H9 (cell line): ENCODE measurements at regions not wholly inside any gene's neighbourhood (a gene's known extent, or its start where the extent isn't known, plus 50 kb on each side); places are given as distances from the start of the nearest gene placed in this dataset.

ENCODE experiments used
- DNase-seq: peaks from one replicate; pipeline ENCODE4 v3.0.0-alpha.2; 2017
- H2AFZ ChIP-seq: one replicate; pipeline ENCODE4 v1.6.1; 2013; ENCODE audit warnings: mild to moderate bottlenecking, low read length, control low read depth, moderate library complexity
- H2AK5ac ChIP-seq: 2 replicates; pipeline ENCODE4 v1.6.1; 2013; ENCODE audit warnings: low read length, control low read depth, mixed read lengths; ENCODE audit not compliant: insufficient read length
- H2BK120ac ChIP-seq: one replicate; pipeline ENCODE4 v1.6.1; 2013; ENCODE audit warnings: low read depth, mild to moderate bottlenecking, low read length, control low read depth, inconsistent platforms; ENCODE audit not compliant: poor library complexity, severe bottlenecking
- H2BK12ac ChIP-seq: 2 replicates; pipeline ENCODE4 v1.6.1; 2013; ENCODE audit warnings: low read length, control low read depth, mixed read lengths, low read depth; ENCODE audit not compliant: insufficient read length
- H2BK15ac ChIP-seq: 2 replicates; pipeline ENCODE4 v1.6.1; 2013; ENCODE audit warnings: low read depth, low read length, control low read depth
- H2BK20ac ChIP-seq: one replicate; pipeline ENCODE4 v1.6.1; 2013; ENCODE audit warnings: low read depth, mild to moderate bottlenecking, low read length, control low read depth, inconsistent platforms; ENCODE audit not compliant: poor library complexity, severe bottlenecking
- H2BK5ac ChIP-seq: 2 replicates; pipeline ENCODE4 v1.6.1; 2013; ENCODE audit warnings: low read length, control low read depth, mixed read lengths; ENCODE audit not compliant: insufficient read length
- H3K14ac ChIP-seq: 2 replicates; pipeline ENCODE4 v1.6.1; 2013; ENCODE audit warnings: low read length, control low read depth; ENCODE audit not compliant: insufficient read depth
- H3K18ac ChIP-seq: 2 replicates; pipeline ENCODE4 v1.6.1; 2013; ENCODE audit warnings: low read depth, mild to moderate bottlenecking, mixed read lengths, low read length, control low read depth; ENCODE audit not compliant: insufficient read length
- H3K23ac ChIP-seq: 2 replicates; pipeline ENCODE4 v1.6.1; 2013; ENCODE audit warnings: low read length, control low read depth, mixed read lengths, low read depth; ENCODE audit not compliant: insufficient read length
- H3K23me2 ChIP-seq: 2 replicates; pipeline ENCODE4 v1.6.1; 2013; ENCODE audit warnings: low read depth, mild to moderate bottlenecking, mixed read lengths, low read length, control low read depth; ENCODE audit not compliant: insufficient read length, poor library complexity, severe bottlenecking
- H3K27ac ChIP-seq: 2 replicates; pipeline ENCODE4 v1.5.1; 2013; ENCODE audit warnings: low read length, control low read depth, mixed read lengths, low read depth; ENCODE audit not compliant: insufficient read length
- H3K27me3 ChIP-seq: 2 replicates; pipeline ENCODE4 v1.6.1; 2013; ENCODE audit warnings: low read length, control low read depth, inconsistent platforms; ENCODE audit not compliant: insufficient read depth
- H3K4ac ChIP-seq: 2 replicates; pipeline ENCODE4 v1.6.1; 2013; ENCODE audit warnings: low read depth, mild to moderate bottlenecking, control low read depth, inconsistent platforms, low read length, moderate library complexity
- H3K4me1 ChIP-seq: 2 replicates; pipeline ENCODE4 v1.6.1; 2013; ENCODE audit warnings: low read length, control low read depth, inconsistent platforms; ENCODE audit not compliant: insufficient read depth
- H3K4me2 ChIP-seq: 2 replicates; pipeline ENCODE4 v1.6.1; 2013; ENCODE audit warnings: low read length, control low read depth, mixed read lengths; ENCODE audit not compliant: insufficient read length, insufficient read depth
- H3K56ac ChIP-seq: 2 replicates; pipeline ENCODE4 v1.6.1; 2013; ENCODE audit warnings: low read depth, mild to moderate bottlenecking, mixed read lengths, low read length, control low read depth; ENCODE audit not compliant: insufficient read length
- H3K79me1 ChIP-seq: 2 replicates; pipeline ENCODE4 v1.6.1; 2013; ENCODE audit warnings: low read depth, mild to moderate bottlenecking, moderate library complexity, low read length, control low read depth, inconsistent platforms; ENCODE audit not compliant: insufficient read depth, poor library complexity, severe bottlenecking
- H3K79me2 ChIP-seq: 2 replicates; pipeline ENCODE4 v1.6.1; 2013; ENCODE audit warnings: low read length, control low read depth, inconsistent platforms; ENCODE audit not compliant: insufficient read depth
- H3K9ac ChIP-seq: 2 replicates; pipeline ENCODE4 v1.6.1; 2013; ENCODE audit warnings: low read length, control low read depth, mixed read lengths; ENCODE audit not compliant: insufficient read length; ENCODE audit errors: extremely low read depth
- H3K9me3 ChIP-seq: one replicate; pipeline ENCODE4 v1.6.1; 2013; ENCODE audit warnings: low read depth, low read length, inconsistent platforms; ENCODE audit not compliant: control insufficient read depth
- H3T11ph ChIP-seq: one replicate; pipeline ENCODE4 v1.6.1; 2013; ENCODE audit warnings: mild to moderate bottlenecking, low read length, control low read depth, inconsistent platforms
- H4K20me1 ChIP-seq: one replicate; pipeline ENCODE4 v1.6.1; 2013; ENCODE audit not compliant: control insufficient read depth, insufficient read length, insufficient read depth
- H4K5ac ChIP-seq: 2 replicates; pipeline ENCODE4 v1.6.1; 2013; ENCODE audit warnings: low read depth, mild to moderate bottlenecking, mixed read lengths, low read length, control low read depth; ENCODE audit not compliant: insufficient read length
- H4K8ac ChIP-seq: replicated peaks from 2 replicates; pipeline ENCODE4 v1.6.1; 2013; ENCODE audit warnings: low read length, control low read depth, mixed read lengths, low read depth; ENCODE audit not compliant: insufficient read length
- H4K91ac ChIP-seq: 2 replicates; pipeline ENCODE4 v1.6.1; 2013; ENCODE audit warnings: low read depth, mild to moderate bottlenecking, moderate library complexity, mixed read lengths, low read length, control low read depth; ENCODE audit not compliant: insufficient read length
- H3K27ac Mint-ChIP-seq, 3 experiments: 2 replicates in 2 of 3; 3 replicates in 1 of 3; pipeline ENCODE4 v1.8.0; 2020 to 2021; ENCODE audit warnings: mixed read lengths in 3 of 3, mild to moderate bottlenecking in 1 of 3, moderate library complexity in 1 of 3
- H3K27me3 Mint-ChIP-seq: 2 replicates; pipeline ENCODE4 v1.8.0; 2021; ENCODE audit warnings: low read depth, mild to moderate bottlenecking, moderate library complexity, mixed read lengths
- H3K36me3 Mint-ChIP-seq, 3 experiments: 2 replicates in 2 of 3; 3 replicates in 1 of 3; pipeline ENCODE4 v1.8.0; 2020 to 2021; ENCODE audit warnings: low read depth in 3 of 3, mixed read lengths in 3 of 3; ENCODE audit not compliant: insufficient read depth in 1 of 3
- H3K4me1 Mint-ChIP-seq, 2 experiments: 2 replicates each; pipeline ENCODE4 v1.8.0; 2020; ENCODE audit warnings: mixed read lengths in 2 of 2
- H3K4me3 Mint-ChIP-seq, 2 experiments: 2 replicates in 1 of 2; 3 replicates in 1 of 2; pipeline ENCODE4 v1.8.0; 2020 to 2021; ENCODE audit warnings: mild to moderate bottlenecking in 2 of 2, mixed read lengths in 2 of 2, moderate library complexity in 1 of 2
- H3K9me3 Mint-ChIP-seq, 2 experiments: 2 replicates in 1 of 2; 3 replicates in 1 of 2; pipeline ENCODE4 v1.8.0; 2020; ENCODE audit warnings: mild to moderate bottlenecking in 2 of 2, mixed read lengths in 2 of 2, moderate library complexity in 1 of 2
- CTCF ChIP-seq: fragments of 200-600 bp; sonication (generic); conservative IDR thresholded peaks from 3 replicates; pipeline ENCODE4 v1.8.0; 2021; ENCODE audit warnings: antibody characterized with exemption, mild to moderate bottlenecking
- WGBS: extraction: QIAGEN DNeasy Blood & Tissue Kit; methylation state at CpG from one replicate; pipeline ENCODE4 v1.1.7; 2013; ENCODE audit warnings: missing lambda C conversion rate, low lambda C conversion rate, mixed read lengths; ENCODE audit not compliant: insufficient read length; ENCODE audit errors: extremely low coverage; 5-methylcytosine and 5-hydroxymethylcytosine counted together

GRCh38 chr7:32142649-32143048 is 72.4 kb upstream of the PDE1C start:
- Histone ChIP-seq H3K4me1 (no peaks in the 10 kb centered on the region), H2AK5ac (no peak overlapping the region), H4K5ac (no peak overlapping the region), H2BK12ac (no peak overlapping the region), H3K4ac (no peak overlapping the region), H3K27me3 (no peaks in the 10 kb centered on the region), H3K79me2 (no peaks in the 10 kb centered on the region), H2AFZ (no peak overlapping the region), H4K20me1 (no peaks in the 10 kb centered on the region), H4K91ac (no peak overlapping the region), H2BK120ac (no peak overlapping the region), H3K23me2 (no peaks in the 10 kb centered on the region), H3T11ph (no peak overlapping the region), H2BK20ac (no peak overlapping the region), H3K14ac (no peak overlapping the region), H3K23ac (no peak overlapping the region), H2BK15ac (no peak overlapping the region), H3K56ac (no peak overlapping the region), H3K4me2 (no peak overlapping the region), H2BK5ac (no peak overlapping the region), H3K79me1 (no peaks in the 10 kb centered on the region), H3K9ac (no peak overlapping the region), H3K9me3 (no peaks in the 10 kb centered on the region), H3K27ac (no peak overlapping the region), H4K8ac (no peak overlapping the region), H3K18ac (no peak overlapping the region)
- H3K4me3 Mint-ChIP-seq, result no peak overlapping the region
- H3K36me3 Mint-ChIP-seq, result peaks cover 0 to 5% (median 0%) of the 10 kb centered on the region in 3 experiments; a peak in 1 of 7 replicates
- no peak overlapping the region for H3K27ac Mint-ChIP-seq
- peaks cover 26% of the 10 kb centered on the region for H3K27me3 Mint-ChIP-seq
- H3K4me1 Mint-ChIP-seq, result no peaks in the 10 kb centered on the region
- DNase-seq, result no peak
- peaks cover 4 to 5% of the 10 kb centered on the region in 2 experiments for H3K9me3 Mint-ChIP-seq
- no peak for TF ChIP-seq CTCF
- WGBS, result no CpG with 5 or more reads among the region's 3 CpGs
